NCI-H82 treated with DMSO at 0.1 percent for 48 hours (cell line): ENCODE measurements at regions not wholly inside any gene's neighbourhood (a gene's known extent, or its start where the extent isn't known, plus 50 kb on each side); places are given as distances from the start of the nearest gene placed in this dataset.
"Not testable (repeated sequence)": the region's sequence is repeated elsewhere in the genome, so short reads cannot be mapped to it uniquely, and the experiment has no call there.

Source experiments
- DNase-seq: peaks from one replicate; lab custom pipeline; 2025; ENCODE audit not compliant: unreplicated experiment; lab: John Stamatoyannopoulos, UW

GRCh38 chr2:129803032-129803431 lies 176.4 kb upstream of the RAB6C start:
- DNase-seq = no peak

- no peak for DNase-seq
Observed at GRCh38 chr2:129803871-129804270, 175.6 kb upstream of the RAB6C start.

GRCh38 chr2:129805899-129806298 lies 173.6 kb upstream of the RAB6C start:
- no peak for DNase-seq

GRCh38 chr2:129806317-129806716 lies 173.1 kb upstream of the RAB6C start:
- peak; percentile 47 for DNase-seq

- no peak for DNase-seq
Observed at GRCh38 chr2:129806990-129807389, 172.5 kb upstream of the RAB6C start.

GRCh38 chr2:129807642-129808338 lies 171.7 kb upstream of the RAB6C start:
- peak; percentile 49 for DNase-seq

- no peak for DNase-seq
Observed at GRCh38 chr2:129810521-129810920, 168.9 kb upstream of the RAB6C start.

- DNase-seq = no peak
Observed at GRCh38 chr2:129812071-129812470, 167.4 kb upstream of the RAB6C start.

- no peak for DNase-seq
Observed at GRCh38 chr2:129812654-129813053, 166.8 kb upstream of the RAB6C start.

- DNase-seq = no peak
Observed at GRCh38 chr2:129813404-129813803, 166.1 kb upstream of the RAB6C start.

GRCh38 chr2:129816813-129817574 lies 162.5 kb upstream of the RAB6C start:
- DNase-seq = peak; percentile 15

- DNase-seq = no peak
Observed at GRCh38 chr2:129819855-129820254, 159.6 kb upstream of the RAB6C start.

GRCh38 chr2:129820908-129821307 lies 158.6 kb upstream of the RAB6C start:
- no peak for DNase-seq

- DNase-seq = no peak
Observed at GRCh38 chr2:129821445-129821844, 158.0 kb upstream of the RAB6C start.

GRCh38 chr2:129823044-129823443 lies 156.4 kb upstream of the RAB6C start:
- DNase-seq = no peak

GRCh38 chr2:129827311-129828090 lies 152.0 kb upstream of the RAB6C start:
- DNase-seq = no peak

- DNase-seq = no peak
Observed at GRCh38 chr2:129828792-129829191, 150.7 kb upstream of the RAB6C start.

- no peak for DNase-seq
Observed at GRCh38 chr2:129829588-129829987, 149.9 kb upstream of the RAB6C start.

- no peak for DNase-seq
Observed at GRCh38 chr2:129831018-129831417, 148.4 kb upstream of the RAB6C start.

GRCh38 chr2:129833465-129833864 lies 146.0 kb upstream of the RAB6C start:
- DNase-seq = not testable (repeated sequence)

- no peak for DNase-seq
Observed at GRCh38 chr2:129847043-129847442, 132.4 kb upstream of the RAB6C start.
